ENCODE measurements at regions not wholly inside any gene's neighbourhood (a gene's known extent, or its start where the extent isn't known, plus 50 kb on each side); places are given as distances from the start of the nearest gene placed in this dataset.
"Not testable (repeated sequence)": the region's sequence is repeated elsewhere in the genome, so short reads cannot be mapped to it uniquely, and the experiment has no call there.

- DNase-seq = no peak
Observed at GRCh38 chr5:40210694-40211093, 469.0 kb upstream of the PTGER4 start.

GRCh38 chr5:40206030-40206429 is 473.7 kb upstream of the PTGER4 start:
- no peak for DNase-seq

- no peak for DNase-seq
Observed at GRCh38 chr5:40204144-40204543, 475.6 kb upstream of the PTGER4 start.

- no peak for DNase-seq
Observed at GRCh38 chr5:40202814-40203440, 476.8 kb upstream of the PTGER4 start.

GRCh38 chr5:40198736-40199135 is 481.0 kb upstream of the PTGER4 start:
- no peak for DNase-seq

GRCh38 chr5:40195574-40195973 is 484.1 kb upstream of the PTGER4 start:
- DNase-seq = not testable (repeated sequence)

GRCh38 chr5:40191150-40191549 is 488.6 kb upstream of the PTGER4 start:
- no peak for DNase-seq

- no peak for DNase-seq
Observed at GRCh38 chr5:40172721-40173120, 507.0 kb upstream of the PTGER4 start.

- DNase-seq = no peak
Observed at GRCh38 chr5:40171971-40172370, 507.7 kb upstream of the PTGER4 start.

- no peak for DNase-seq
Observed at GRCh38 chr5:40167283-40167682, 512.4 kb upstream of the PTGER4 start.

GRCh38 chr5:40166802-40167201 is 512.9 kb upstream of the PTGER4 start:
- DNase-seq = no peak

GRCh38 chr5:40165789-40166728 is 513.7 kb upstream of the PTGER4 start:
- peak; percentile 33 for DNase-seq

GRCh38 chr5:40165106-40165788 is 514.5 kb upstream of the PTGER4 start:
- no peak for DNase-seq

GRCh38 chr5:40160435-40160834 is 519.3 kb upstream of the PTGER4 start:
- DNase-seq = no peak

- DNase-seq = no peak
Observed at GRCh38 chr5:40154194-40154593, 525.5 kb upstream of the PTGER4 start.

GRCh38 chr5:40150896-40151295 is 528.8 kb upstream of the PTGER4 start:
- no peak for DNase-seq

GRCh38 chr5:40141896-40142295 is 537.8 kb upstream of the PTGER4 start:
- DNase-seq = no peak

GRCh38 chr5:40141418-40141817 is 538.3 kb upstream of the PTGER4 start:
- DNase-seq = no peak

GRCh38 chr5:40137223-40137622 is 542.5 kb upstream of the PTGER4 start:
- no peak for DNase-seq

- DNase-seq = no peak
Observed at GRCh38 chr5:40134883-40135520, 544.7 kb upstream of the PTGER4 start.

- no peak for DNase-seq
Observed at GRCh38 chr5:40124367-40124766, 555.3 kb upstream of the PTGER4 start.

GRCh38 chr5:40121236-40121635 is 558.5 kb upstream of the PTGER4 start:
- DNase-seq = no peak

- DNase-seq = no peak
Observed at GRCh38 chr5:40112875-40113274, 566.8 kb upstream of the PTGER4 start.

All from CD4-positive, alpha-beta T cell treated with Interleukin-12 subunit alpha and Interleukin-12 subunit beta, for 1 hour (primary cell).